Stimulated activated CD4-positive, alpha-beta T cell treated with anti-CD3 and anti-CD28 coated beads, Interleukin-1b, Interleukin-23, amount 100 ng/mL, for 48 hours (primary cell): ENCODE measurements at regions not wholly inside any gene's neighbourhood (a gene's known extent, or its start where the extent isn't known, plus 50 kb on each side); places are given as distances from the start of the nearest gene placed in this dataset.
A peak's percentile ranks its signal among the peaks of the same experiment; 100 is the strongest.
"Not testable (repeated sequence)": the region's sequence is repeated elsewhere in the genome, so short reads cannot be mapped to it uniquely, and the experiment has no call there.

Experiments
- DNase-seq: peaks from one replicate; pipeline ENCODE4 v3.0.0-alpha.2; 2020

- DNase-seq, result no peak
These were observed 148.6 kb upstream of the ZNF804B start for GRCh38 chr7:88610942-88611341.

DNA sequence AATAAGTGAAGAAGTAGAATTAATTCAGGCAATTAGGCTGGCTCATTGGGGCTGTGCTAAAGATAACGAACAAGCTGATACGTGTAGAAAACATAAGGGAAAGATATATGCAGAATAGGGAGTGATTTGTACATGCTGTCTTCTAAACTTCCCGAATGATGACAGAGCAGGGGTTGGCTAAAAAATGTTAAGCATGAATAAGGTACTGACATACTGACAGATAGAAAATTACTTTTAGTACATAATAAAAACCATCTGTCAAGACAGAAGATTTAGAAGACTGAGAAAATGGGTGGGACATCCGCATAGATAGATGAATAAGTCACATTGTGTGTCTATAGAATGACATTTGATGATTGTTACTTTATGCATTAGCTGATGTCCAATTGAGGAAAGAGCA, 158.8 kb upstream of the ZNF804B start:
- no peak for DNase-seq

DNA sequence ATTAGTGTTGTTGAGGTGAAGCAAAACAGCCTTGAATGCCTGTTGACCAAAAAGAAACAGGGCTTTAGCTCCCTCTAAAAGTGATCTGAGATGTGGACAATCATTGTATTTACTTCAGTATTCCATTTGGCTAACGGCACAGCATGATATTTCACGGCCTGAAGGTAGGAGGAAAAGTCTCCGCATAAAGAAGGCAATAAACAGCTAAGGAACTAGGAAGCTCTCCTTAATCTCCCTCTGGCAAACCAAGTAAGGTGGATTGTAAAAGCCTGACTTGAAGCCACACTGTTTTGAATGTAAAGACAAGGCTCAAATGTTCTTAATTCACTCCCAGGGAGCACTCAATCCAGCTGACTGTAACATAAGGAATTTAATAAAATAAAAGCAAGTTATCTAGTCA, 160.0 kb upstream of the ZNF804B start:
- no peak for DNase-seq

GRCh38 chr7:88597941-88598425, 161.5 kb upstream of the ZNF804B start:
- no peak for DNase-seq

- DNase-seq, result no peak
These were observed 168.5 kb upstream of the ZNF804B start for GRCh38 chr7:88590963-88591362.

DNA sequence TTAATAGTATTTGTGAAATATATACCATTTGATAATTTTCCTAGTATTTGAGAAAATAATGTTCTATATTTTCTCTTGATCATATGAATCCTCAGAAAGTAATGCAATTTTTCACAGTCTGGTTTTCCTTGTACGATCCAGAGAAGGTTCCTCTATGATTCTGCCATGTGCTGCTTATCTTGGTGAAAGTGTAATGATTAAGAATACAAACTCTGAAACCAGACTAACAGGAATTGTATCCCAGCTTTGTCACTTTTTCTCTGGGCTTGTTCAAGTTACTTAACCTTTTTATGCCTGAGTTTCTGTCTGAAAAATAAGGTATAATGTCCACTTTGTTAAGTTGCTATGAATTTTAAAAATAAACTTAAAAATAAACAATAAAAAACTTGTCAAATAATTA, 169.6 kb upstream of the ZNF804B start:
- DNase-seq, result no peak

GRCh38 chr7:88586890-88587289, 172.6 kb upstream of the ZNF804B start:
- DNase-seq, result no peak

DNA sequence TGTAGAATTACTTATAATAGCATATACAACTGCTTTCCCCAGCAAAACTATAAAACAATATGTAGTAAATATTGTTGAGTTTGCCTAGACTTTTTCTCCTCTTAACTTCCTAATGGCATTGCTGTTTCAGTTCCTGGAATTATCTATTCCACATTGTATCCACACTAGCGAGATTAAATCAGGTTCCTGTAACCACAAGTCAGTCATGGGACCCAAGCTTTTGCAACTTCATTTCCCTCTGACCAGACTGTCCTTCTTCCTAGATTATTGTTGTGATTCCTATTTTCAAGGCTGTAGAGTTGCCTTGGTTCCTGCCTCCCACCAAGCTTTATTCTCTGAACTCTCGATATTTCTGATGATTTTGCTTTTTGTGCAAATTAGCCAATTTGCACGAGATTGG, 173.3 kb upstream of the ZNF804B start:
- DNase-seq, result no peak

GRCh38 chr7:88576720-88577119, 182.8 kb upstream of the ZNF804B start:
- no peak for DNase-seq

- no peak for DNase-seq
These were observed 193.3 kb upstream of the ZNF804B start for GRCh38 chr7:88566162-88566729.

GRCh38 chr7:88565401-88565800, 194.1 kb upstream of the ZNF804B start:
- no peak for DNase-seq

DNA sequence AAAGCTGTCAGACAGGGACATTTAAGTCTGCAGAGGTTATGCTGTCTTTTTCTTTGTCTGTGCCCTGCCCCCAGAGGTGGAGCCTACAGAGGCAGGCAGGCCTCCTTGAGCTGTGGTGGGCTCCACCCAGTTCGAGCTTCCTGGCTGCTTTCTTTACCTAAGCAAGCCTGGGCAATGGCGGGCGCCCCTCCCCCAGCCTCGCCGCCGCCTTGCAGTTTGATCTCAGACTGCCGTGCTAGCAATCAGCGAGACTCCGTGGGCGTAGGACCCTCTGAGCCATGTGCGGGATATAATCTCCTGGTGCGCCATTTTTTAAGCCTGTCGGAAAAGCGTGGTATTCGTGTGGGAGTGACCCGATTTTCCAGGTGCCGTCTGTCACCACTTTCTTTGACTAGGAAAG, 203.1 kb upstream of the ZNF804B start:
- DNase-seq, result not testable (repeated sequence)

GRCh38 chr7:88554847-88555246, 204.7 kb upstream of the ZNF804B start:
- DNase-seq, result not testable (repeated sequence)

- DNase-seq, result no peak
These were observed 211.1 kb upstream of the ZNF804B start for GRCh38 chr7:88548399-88548798.

DNA sequence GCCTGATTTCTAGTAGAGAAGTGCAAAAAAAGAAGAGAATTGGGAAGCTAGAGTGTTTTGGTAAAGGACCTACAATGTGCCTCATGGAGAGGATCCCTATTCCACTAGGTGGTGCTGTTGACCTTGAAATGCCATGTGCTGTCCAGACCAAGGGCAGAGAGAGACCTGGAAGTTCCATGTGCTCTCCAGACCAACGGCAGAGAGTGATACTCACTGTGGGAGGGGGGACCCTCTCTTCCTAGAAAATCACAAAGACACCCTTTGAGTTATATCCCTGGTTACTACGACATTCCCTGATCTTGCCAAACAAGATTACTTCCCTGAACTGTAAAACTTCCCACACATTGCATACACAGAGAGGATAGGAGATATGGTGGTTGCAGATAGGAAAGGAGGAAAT, 212.7 kb upstream of the ZNF804B start:
- DNase-seq, result peak; percentile 7

- DNase-seq, result no peak
These were observed 213.8 kb upstream of the ZNF804B start for GRCh38 chr7:88545663-88546062.

DNA sequence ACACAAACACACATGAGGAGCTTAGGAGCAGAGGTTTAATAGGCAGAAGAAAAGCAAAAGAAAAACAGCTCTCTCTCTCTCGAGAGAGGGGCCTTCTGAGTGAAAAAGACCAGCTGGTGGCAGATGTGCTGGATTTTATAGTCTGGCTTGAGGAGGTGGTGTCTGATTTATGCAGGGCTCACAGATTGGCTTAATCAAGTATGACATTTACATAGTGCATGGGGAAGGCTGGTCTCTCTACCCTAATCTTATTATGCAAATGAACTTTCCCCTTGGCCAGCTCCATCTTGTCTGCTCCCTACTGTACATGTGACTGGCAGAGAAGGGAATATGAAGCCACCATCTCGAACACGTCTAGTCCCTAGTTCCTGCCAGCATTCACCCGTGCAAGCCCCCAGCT, 219.5 kb upstream of the ZNF804B start:
- no peak for DNase-seq

GRCh38 chr7:88539518-88539917, 220.0 kb upstream of the ZNF804B start:
- DNase-seq, result no peak

- no peak for DNase-seq
These were observed 217.0 kb upstream of the STEAP4 start for GRCh38 chr7:88523645-88524044.

GRCh38 chr7:88522771-88523293, 216.1 kb upstream of the STEAP4 start:
- DNase-seq, result no peak

GRCh38 chr7:88516429-88516828, 209.7 kb upstream of the STEAP4 start:
- DNase-seq, result no peak

DNA sequence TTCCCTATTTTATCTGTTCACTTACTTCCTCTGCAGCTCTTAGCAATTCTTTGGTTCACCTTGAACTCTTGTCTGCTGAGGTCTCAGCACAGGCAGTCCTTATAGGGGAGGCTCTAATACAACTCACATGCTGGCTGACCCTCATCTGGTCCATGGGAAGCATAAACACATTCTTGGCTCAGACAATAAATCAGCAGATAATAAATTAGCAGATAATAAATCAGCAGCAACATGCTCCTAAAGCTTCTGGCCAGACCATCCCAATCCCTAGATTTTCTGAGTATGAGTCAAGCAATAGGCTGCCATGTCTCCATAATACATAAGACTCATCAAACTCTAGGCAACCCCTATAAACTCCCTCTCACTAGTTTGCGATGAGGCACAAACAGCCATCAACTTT, 208.6 kb upstream of the STEAP4 start:
- no peak for DNase-seq

DNA sequence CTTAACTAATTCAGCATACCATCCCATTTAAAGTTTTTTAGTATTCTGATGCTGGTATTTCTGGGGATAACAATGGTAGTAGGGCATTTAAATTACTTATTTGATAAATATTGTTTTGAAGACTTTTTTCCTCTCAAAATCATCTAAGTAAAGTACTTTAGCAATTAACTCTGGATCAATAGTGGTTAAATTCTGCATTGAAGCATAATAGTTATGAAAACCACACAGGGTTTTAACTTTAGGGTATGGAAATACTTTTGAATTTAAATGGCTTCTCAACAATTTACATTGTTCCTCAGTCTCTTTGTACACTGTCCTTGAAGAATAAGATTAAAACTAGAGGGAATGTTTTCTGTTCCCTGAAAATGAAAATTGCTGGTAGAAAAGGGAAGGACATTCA, 202.6 kb upstream of the STEAP4 start:
- no peak for DNase-seq

DNA sequence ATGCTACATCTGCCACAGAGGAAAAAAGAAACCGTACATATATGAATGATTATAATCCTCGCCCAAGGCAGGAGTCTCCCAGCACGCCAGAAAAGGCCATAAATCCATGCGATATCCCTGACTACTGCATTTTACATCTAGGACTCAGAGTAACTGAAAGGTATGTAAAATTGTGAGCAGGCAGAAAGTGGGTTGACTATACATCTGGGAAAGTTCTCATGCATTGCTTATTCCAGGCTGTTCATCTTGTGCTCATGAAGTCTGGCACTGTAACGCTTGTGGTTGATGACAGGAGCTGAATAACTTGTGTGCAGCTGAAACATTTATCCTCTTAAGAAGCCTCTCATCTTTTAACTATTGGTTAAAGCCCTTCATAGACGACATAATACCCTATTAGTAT, 193.4 kb upstream of the STEAP4 start:
- DNase-seq, result no peak
